ENCODE measurements at regions not wholly inside any gene's neighbourhood (a gene's known extent, or its start where the extent isn't known, plus 50 kb on each side); places are given as distances from the start of the nearest gene placed in this dataset.

DNA sequence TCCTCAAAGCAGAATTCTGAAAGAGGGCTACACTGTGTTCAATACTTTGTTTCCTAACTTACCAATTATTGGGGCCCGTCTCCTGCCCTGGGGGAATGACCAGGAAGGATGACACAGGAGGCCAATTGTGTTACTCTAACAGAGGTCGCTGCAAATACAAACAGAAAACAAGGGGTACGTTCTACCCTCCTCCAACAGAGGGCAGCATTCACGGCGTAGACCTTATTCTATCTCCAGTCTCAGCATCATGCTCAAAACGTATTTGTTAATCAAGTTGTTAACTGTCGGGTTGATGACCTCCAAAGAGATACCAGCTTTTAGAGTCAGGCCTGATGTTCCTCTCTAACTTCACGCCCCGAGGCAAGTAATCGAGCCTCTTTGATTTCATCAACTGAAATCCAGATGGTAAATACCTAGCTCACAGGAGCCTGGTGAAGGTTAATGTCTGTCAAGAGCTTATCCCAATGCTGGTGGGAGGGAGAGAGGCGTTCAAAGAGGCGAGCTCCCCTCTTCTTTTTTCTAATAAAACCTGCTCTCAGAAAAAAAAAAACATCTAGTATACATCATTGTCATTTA, 181.0 kb upstream of the KCNIP4 start:
- Mint-ChIP-seq H3K4me1 (no peaks in the 10 kb centered on the region), H3K27me3 (no peaks in the 10 kb centered on the region), H3K4me3 (no peak overlapping the region), H3K36me3 (ENCODE audit: low read depth) (no peaks in the 10 kb centered on the region), H3K9me3 (no peaks in the 10 kb centered on the region), H3K27ac (no peak overlapping the region)
- intact Hi-C loops (cut with micrococcal nuclease) = loop anchor here (1.0 kb wide), 1 partner anchor 260 kb away; no protein-coding TSS in a partner anchor
- peak; percentile 70 for DNase-seq

DNA sequence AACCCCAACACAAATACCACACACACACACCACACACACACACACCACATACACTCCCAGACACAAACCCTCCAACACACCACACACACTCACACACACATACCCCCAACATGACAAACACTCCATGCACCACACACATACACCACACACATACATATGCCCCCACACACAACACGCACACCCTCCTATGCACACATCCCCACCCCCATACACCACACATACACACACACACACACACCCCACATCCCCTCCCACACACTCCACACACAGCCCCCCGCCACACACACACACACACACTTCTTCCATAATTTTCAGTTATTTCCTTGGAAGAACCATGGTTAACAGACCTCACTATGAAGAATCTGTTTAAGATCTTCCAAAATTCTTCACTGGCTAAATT, 173.5 kb upstream of the KCNIP4 start:
- no peaks in the 10 kb centered on the region for H3K4me1 Mint-ChIP-seq
- no peak overlapping the region for H3K4me3 Mint-ChIP-seq
- DNase-seq = no peak
- H3K27ac Mint-ChIP-seq = no peak overlapping the region
- peaks cover 3% of the 10 kb centered on the region for H3K9me3 Mint-ChIP-seq
- no peaks in the 10 kb centered on the region for H3K27me3 Mint-ChIP-seq
- intact Hi-C loops (cut with micrococcal nuclease) = no loop called here
- no peaks in the 10 kb centered on the region for H3K36me3 Mint-ChIP-seq (ENCODE audit: low read depth)

DNA sequence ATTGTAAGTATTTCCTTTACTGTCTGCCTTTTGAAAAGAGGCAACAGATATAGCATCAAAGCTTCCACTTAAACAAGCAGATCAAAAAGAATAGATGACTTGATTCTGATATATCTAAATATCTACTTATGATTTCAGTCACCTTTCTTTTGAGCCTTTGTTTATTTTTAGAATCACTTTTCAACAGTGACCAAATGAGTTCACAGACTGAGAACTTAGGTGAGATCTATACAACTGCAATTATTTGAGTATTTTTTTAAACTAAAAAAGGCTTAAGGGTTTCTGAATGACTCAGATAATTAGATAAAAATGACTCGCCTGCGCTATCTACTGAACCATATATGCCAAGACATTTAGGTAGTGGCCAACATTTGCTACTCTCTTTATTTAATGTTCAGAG, 166.7 kb upstream of the KCNIP4 start:
- Mint-ChIP-seq H3K9me3 (no peaks in the 10 kb centered on the region), H3K4me3 (no peak overlapping the region), H3K36me3 (ENCODE audit: low read depth) (no peaks in the 10 kb centered on the region), H3K4me1 (no peaks in the 10 kb centered on the region), H3K27me3 (no peaks in the 10 kb centered on the region), H3K27ac (no peak overlapping the region)
- DNase-seq = no peak
- intact Hi-C loops (cut with micrococcal nuclease) = no loop called here

DNA sequence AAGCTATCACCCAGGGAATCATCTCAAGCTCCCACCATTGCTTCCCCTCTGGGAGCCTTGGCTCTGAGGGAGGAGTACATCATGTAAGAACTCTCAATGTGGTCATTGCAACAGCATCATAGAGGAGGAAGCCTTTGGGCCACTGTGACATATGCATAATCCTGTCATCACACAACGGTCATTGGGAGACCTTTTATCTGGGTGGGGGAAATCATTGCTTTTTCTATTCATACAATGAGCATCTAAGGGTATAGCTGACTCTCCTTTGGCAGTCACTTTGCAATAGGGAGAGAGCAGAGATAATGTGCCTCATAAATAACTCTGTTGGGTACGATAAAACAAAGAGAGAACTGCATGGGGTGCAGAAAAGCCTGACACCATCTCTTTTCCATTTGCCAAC, 155.2 kb upstream of the KCNIP4 start:
- intact Hi-C loops (cut with micrococcal nuclease) = no loop called here
- no peaks in the 10 kb centered on the region for H3K36me3 Mint-ChIP-seq (ENCODE audit: low read depth)
- DNase-seq = no peak
- no peak overlapping the region for H3K27ac Mint-ChIP-seq
- peaks cover 2% of the 10 kb centered on the region for H3K9me3 Mint-ChIP-seq
- no peaks in the 10 kb centered on the region for H3K27me3 Mint-ChIP-seq
- no peak overlapping the region for H3K4me3 Mint-ChIP-seq
- H3K4me1 Mint-ChIP-seq = peaks cover 2% of the 10 kb centered on the region

DNA sequence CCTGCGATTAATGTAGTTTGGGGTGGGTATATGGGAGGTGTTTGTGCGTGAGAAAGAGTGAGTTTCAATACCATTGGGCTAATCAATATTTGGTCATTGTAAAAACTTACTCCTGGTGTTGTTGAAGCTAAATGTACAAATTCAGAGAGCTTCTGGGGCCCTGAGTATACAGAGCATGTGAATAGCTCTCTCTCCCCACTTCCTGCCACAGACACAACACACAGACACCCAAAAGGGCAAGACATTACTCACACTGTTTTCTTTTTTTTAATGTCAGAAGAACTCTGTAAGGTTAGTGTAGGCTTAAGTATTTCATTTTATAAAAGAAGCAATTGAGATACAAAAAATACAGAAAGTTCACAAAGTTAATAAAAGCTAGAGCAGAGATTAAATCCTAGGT, 151.3 kb upstream of the KCNIP4 start:
- DNase-seq = peak; percentile 61
- Mint-ChIP-seq H3K27ac (no peak overlapping the region), H3K4me3 (no peak overlapping the region), H3K36me3 (ENCODE audit: low read depth) (no peaks in the 10 kb centered on the region), H3K27me3 (no peaks in the 10 kb centered on the region), H3K4me1 (peaks cover 2% of the 10 kb centered on the region), H3K9me3 (no peaks in the 10 kb centered on the region)
- intact Hi-C loops (cut with micrococcal nuclease) = no loop called here

DNA sequence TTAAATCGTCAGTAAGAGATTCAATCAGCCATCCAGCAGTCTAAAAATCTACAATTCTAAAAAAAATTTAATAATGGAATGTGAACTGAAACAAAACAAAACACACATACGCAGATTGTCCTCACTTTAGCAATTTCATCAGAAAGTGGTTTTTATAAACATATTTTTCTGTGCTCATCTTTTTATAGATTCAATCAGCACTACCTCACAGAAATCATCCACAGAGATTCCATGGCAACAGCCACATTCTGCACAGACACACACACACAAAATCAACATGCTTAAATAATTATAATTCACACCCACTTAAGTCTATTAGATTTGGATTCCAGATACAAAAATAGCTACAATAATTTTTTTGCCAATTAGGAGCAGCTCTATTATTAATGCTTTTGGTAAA, 149.0 kb upstream of the KCNIP4 start:
- Mint-ChIP-seq H3K36me3 (ENCODE audit: low read depth) (no peaks in the 10 kb centered on the region), H3K27ac (no peak overlapping the region), H3K4me1 (peaks cover 2% of the 10 kb centered on the region), H3K4me3 (no peak overlapping the region), H3K9me3 (no peaks in the 10 kb centered on the region), H3K27me3 (no peaks in the 10 kb centered on the region)
- intact Hi-C loops (cut with micrococcal nuclease) = no loop called here
- DNase-seq = no peak

DNA sequence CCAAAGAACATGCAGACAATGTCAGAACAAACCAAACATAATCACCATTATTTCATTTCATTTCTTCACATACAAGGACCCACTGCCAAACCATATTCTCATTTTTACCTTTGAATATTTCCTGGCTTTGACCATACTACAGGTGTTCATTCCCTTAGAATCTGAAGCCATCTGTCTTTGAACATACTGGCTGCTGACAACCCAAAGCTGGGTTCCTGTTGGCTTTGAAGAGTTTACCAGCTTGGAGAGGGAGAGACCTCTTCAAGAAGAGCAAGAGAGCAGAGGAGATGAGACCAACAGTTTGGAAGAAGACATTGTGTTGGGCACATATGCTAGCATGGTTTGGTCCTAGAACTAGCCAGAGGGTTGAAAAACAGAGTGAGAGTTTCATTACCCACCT, 145.6 kb upstream of the KCNIP4 start:
- Mint-ChIP-seq H3K4me3 (no peak overlapping the region), H3K27ac (no peak overlapping the region), H3K27me3 (no peaks in the 10 kb centered on the region), H3K9me3 (no peaks in the 10 kb centered on the region), H3K4me1 (no peaks in the 10 kb centered on the region), H3K36me3 (ENCODE audit: low read depth) (no peaks in the 10 kb centered on the region)
- DNase-seq = no peak
- intact Hi-C loops (cut with micrococcal nuclease) = no loop called here

DNA sequence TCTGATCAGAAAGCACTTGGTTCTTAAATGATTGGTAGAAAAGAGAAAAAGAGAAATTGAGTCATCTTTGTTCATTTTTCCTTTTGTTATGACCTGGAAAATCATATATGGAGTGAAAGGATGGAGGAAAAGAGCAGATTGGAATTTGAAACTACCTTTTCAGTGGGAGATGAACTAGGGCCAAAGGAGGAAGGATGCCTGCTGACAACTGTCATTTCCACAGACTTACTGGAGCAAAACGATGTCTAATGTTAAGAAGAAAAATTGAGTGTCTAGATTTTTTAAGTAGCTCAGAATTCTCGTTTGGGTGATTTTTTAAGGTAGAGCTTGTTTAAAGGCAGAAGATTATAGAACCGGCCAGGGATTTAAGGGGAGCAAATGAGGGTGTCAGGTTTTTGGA, 144.6 kb upstream of the KCNIP4 start:
- Mint-ChIP-seq H3K4me1 (no peaks in the 10 kb centered on the region), H3K27ac (no peak overlapping the region), H3K27me3 (no peaks in the 10 kb centered on the region), H3K36me3 (ENCODE audit: low read depth) (no peaks in the 10 kb centered on the region), H3K9me3 (no peaks in the 10 kb centered on the region), H3K4me3 (no peak overlapping the region)
- no peak for DNase-seq
- intact Hi-C loops (cut with micrococcal nuclease) = no loop called here

DNA sequence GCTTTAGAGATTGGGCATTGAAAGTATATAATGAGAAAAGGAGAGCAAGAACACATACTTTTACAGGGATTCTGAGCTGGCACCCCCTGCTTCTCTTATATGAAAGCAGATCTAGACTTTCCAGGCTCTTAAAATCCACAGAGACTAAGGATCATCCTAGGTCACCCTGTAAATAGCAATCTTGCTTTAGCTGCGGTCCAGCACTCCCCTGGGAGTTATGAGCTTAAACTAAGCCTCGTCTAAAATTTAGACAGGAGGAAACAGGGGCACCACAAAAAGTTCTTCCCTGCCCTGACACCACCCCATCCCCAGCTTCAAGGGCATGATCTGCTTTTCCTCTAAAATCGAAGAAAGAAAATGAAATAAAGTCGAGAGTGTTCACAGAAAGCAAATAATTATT, 143.3 kb upstream of the KCNIP4 start:
- Mint-ChIP-seq H3K27ac (no peak overlapping the region), H3K9me3 (no peaks in the 10 kb centered on the region)
- intact Hi-C loops (cut with micrococcal nuclease) = no loop called here

DNA sequence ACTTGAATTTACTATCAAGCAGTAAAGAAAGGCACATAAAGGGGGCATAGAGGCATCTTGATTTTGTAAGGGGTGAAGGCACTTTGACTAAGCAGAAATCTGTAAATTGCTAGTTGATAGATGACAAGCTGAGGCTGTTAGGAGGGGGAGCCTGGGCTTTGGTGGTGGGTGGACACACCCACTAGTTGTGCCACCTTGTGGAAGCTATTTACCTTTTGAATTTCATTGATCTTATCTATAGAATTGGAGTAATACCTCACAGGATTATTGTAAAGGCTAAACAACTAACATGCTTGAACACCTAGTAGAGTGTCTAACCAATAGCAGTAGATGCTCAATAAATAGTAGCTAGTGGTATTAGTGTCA, 142.8 kb upstream of the KCNIP4 start:
- H3K4me3 Mint-ChIP-seq = no peak overlapping the region
- no peak overlapping the region for H3K27ac Mint-ChIP-seq
- H3K4me1 Mint-ChIP-seq = no peaks in the 10 kb centered on the region
- H3K9me3 Mint-ChIP-seq = no peaks in the 10 kb centered on the region
- intact Hi-C loops (cut with micrococcal nuclease) = no loop called here
- DNase-seq = no peak
- no peaks in the 10 kb centered on the region for H3K27me3 Mint-ChIP-seq
- no peaks in the 10 kb centered on the region for H3K36me3 Mint-ChIP-seq (ENCODE audit: low read depth)

More for the DNA sequence above, 143.3 kb upstream of the KCNIP4 start:
- H3K27me3 Mint-ChIP-seq = no peaks in the 10 kb centered on the region
- H3K4me3 Mint-ChIP-seq = no peak overlapping the region
- DNase-seq = no peak
- no peaks in the 10 kb centered on the region for H3K4me1 Mint-ChIP-seq
- no peaks in the 10 kb centered on the region for H3K36me3 Mint-ChIP-seq (ENCODE audit: low read depth)

DNA sequence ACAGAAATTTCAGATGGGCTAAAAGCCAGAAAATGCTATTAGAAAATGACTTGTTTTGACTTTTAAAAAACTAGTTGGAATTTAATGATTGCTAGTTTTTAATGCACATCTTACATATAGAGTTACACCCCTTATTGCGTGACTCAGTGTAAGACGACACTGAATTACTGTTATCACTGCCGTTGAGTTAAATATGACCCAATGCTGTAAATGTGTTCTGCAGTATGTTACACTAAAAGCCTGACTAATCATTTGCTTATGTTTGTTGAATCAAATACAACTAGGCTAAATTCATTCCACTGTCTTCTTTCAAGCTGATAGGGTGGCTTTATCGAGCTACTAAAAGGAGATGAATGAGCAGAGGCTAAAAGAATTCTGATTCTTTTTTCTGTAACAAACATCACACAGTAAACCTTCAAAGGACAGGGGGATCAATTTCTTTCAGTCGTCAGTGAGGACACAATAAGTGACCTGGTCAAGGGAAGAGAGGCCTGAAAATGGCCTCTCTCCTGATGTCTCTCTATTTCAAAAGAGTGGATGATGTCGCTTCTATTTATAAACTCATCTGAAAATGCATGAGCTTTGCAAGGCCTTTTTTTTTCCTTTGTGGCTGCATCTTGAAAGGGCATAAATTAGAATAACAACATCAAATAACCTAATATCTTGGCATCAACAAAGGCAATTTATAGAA, 142.2 kb upstream of the KCNIP4 start:
- intact Hi-C loops (cut with micrococcal nuclease) = no loop called here
- Mint-ChIP-seq H3K4me1 (no peaks in the 10 kb centered on the region), H3K9me3 (no peaks in the 10 kb centered on the region), H3K4me3 (no peak overlapping the region), H3K36me3 (ENCODE audit: low read depth) (no peaks in the 10 kb centered on the region), H3K27ac (no peak overlapping the region), H3K27me3 (no peaks in the 10 kb centered on the region)
- no peak for DNase-seq

DNA sequence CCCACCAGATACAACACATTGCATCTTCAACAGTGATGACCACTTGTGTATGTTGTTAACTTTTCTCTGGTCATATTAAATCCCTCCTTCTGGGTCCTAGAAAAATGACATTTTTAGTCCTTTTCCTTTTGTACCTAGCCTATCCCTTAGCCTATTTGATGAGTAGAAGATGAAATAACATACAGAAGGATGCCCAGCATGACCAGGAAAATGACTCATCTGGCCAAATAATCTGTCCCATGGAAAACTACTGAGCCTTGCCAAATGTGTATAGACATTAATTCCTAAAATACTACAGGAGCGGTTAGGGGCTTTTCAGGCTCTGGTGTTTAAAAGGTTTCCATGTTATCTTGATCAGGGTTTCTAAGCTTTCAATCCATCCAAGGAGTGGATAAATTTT, 129.0 kb upstream of the KCNIP4 start:
- no peak for DNase-seq
- peaks cover 11% of the 10 kb centered on the region for H3K9me3 Mint-ChIP-seq
- no peak overlapping the region for H3K27ac Mint-ChIP-seq
- H3K36me3 Mint-ChIP-seq (ENCODE audit: low read depth) = no peaks in the 10 kb centered on the region
- intact Hi-C loops (cut with micrococcal nuclease) = no loop called here
- H3K4me3 Mint-ChIP-seq = no peak overlapping the region
- H3K4me1 Mint-ChIP-seq = no peaks in the 10 kb centered on the region
- H3K27me3 Mint-ChIP-seq = no peaks in the 10 kb centered on the region

DNA sequence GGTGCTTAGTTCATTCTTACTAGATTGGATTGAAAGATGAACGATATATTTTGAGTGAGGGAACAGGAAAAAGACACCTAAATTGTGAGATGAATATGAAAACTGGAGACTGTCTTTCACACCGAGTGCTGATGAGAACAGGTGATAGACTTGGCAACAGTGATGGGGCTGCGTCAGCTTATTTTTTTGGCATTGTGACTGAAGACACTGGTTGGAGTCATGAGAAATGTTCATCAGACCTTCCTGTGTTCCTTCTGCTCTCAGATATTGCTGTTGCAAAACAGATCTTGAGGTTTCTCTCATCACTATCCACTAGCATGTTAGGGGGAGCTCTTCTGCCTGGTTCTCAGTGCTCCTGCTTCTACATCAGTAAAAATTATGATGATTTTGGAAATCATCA, 124.2 kb upstream of the KCNIP4 start:
- Mint-ChIP-seq H3K9me3 (peaks cover 11% of the 10 kb centered on the region), H3K36me3 (ENCODE audit: low read depth) (no peaks in the 10 kb centered on the region), H3K27me3 (no peaks in the 10 kb centered on the region), H3K4me1 (peaks cover 3% of the 10 kb centered on the region), H3K27ac (no peak overlapping the region), H3K4me3 (no peak overlapping the region)
- intact Hi-C loops (cut with micrococcal nuclease) = no loop called here
- DNase-seq = no peak

DNA sequence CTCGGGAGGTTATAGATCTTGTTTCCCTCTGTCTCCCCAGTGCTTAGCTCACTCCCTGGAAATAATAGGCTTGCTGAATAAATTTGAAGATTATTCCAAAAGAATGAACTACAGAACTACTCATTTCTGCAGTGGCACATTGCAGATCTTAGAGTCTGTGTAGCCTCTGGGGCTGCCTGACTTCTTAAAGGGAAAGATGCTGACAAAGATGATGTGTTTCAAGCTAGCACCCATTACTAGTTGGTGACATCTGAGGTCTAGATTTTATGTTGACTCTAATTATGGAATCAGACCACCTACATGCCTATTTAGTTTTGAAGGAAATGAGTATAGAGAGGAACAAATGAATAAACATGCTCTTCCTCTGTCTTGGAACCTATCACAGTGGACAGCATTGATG, 123.7 kb upstream of the KCNIP4 start:
- no peak overlapping the region for H3K27ac Mint-ChIP-seq
- H3K4me1 Mint-ChIP-seq = peaks cover 3% of the 10 kb centered on the region
- DNase-seq = no peak
- no peak overlapping the region for H3K4me3 Mint-ChIP-seq
- no peaks in the 10 kb centered on the region for H3K36me3 Mint-ChIP-seq (ENCODE audit: low read depth)
- H3K9me3 Mint-ChIP-seq = peaks cover 7% of the 10 kb centered on the region
- intact Hi-C loops (cut with micrococcal nuclease) = no loop called here
- H3K27me3 Mint-ChIP-seq = no peaks in the 10 kb centered on the region

DNA sequence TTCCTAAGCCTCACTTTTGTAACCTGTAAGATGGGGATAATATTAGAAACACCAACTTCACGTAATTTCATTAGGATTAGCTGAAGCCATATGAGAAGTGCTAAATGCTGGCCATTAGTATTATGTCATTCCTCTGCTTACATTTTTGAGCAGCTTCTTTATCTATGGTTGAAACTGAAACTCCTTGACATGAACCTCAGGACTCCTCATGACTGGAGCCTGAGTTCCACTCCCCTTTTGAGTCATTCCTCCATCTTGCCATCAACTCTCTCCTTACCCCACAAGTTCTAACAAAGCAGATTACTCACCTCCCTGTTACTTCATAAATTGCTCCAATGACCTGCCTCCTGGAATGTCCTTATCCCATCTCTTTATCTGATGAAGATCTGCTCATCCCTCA, 123.2 kb upstream of the KCNIP4 start:
- H3K36me3 Mint-ChIP-seq (ENCODE audit: low read depth) = no peaks in the 10 kb centered on the region
- no peak overlapping the region for H3K4me3 Mint-ChIP-seq
- H3K4me1 Mint-ChIP-seq = peaks cover 3% of the 10 kb centered on the region
- intact Hi-C loops (cut with micrococcal nuclease) = no loop called here
- no peak overlapping the region for H3K27ac Mint-ChIP-seq
- H3K9me3 Mint-ChIP-seq = peaks cover 6% of the 10 kb centered on the region
- no peak for DNase-seq
- no peaks in the 10 kb centered on the region for H3K27me3 Mint-ChIP-seq
